KMS-11 (cell line): ENCODE measurements at regions not wholly inside any gene's neighbourhood (a gene's known extent, or its start where the extent isn't known, plus 50 kb on each side); places are given as distances from the start of the nearest gene placed in this dataset.

Experiments used
- H2AFZ ChIP-seq: fragments of 200-600 bp; sonication (generic); 2 replicates; pipeline ENCODE4 v1.6.1; 2016; ENCODE audit warnings: antibody characterized with exemption, mixed run types, low read depth
- H3K27ac ChIP-seq: fragments of 200-600 bp; sonication (generic); 2 replicates; pipeline ENCODE4 v1.6.1; 2016; ENCODE audit warnings: mild to moderate bottlenecking, mixed run types
- H3K27me3 ChIP-seq: fragments of 200-600 bp; sonication (generic); 2 replicates; pipeline ENCODE4 v1.6.1; 2017; ENCODE audit warnings: mild to moderate bottlenecking, low read depth, mixed run types, moderate library complexity; ENCODE audit not compliant: insufficient read depth
- H3K36me3 ChIP-seq: fragments of 200-600 bp; sonication (generic); 2 replicates; pipeline ENCODE4 v1.6.1; 2017; ENCODE audit warnings: mild to moderate bottlenecking, mixed run types; ENCODE audit not compliant: insufficient read depth
- H3K4me1 ChIP-seq: fragments of 200-600 bp; sonication (generic); 2 replicates; pipeline ENCODE4 v1.6.1; 2016; ENCODE audit warnings: mild to moderate bottlenecking, low read depth, mixed run types; ENCODE audit not compliant: poor library complexity, severe bottlenecking
- H3K4me2 ChIP-seq: fragments of 200-600 bp; sonication (generic); 2 replicates; pipeline ENCODE4 v1.7.0; 2016; ENCODE audit warnings: mild to moderate bottlenecking, mixed run types
- H3K4me3 ChIP-seq: fragments of 200-600 bp; sonication (generic); IDR thresholded peaks from 2 replicates; pipeline ENCODE4 v1.6.1; 2017; ENCODE audit warnings: low read depth, low read length, mixed read lengths; ENCODE audit not compliant: insufficient read depth
- H3K79me2 ChIP-seq: fragments of 200-600 bp; sonication (generic); 2 replicates; pipeline ENCODE4 v1.6.1; 2016; ENCODE audit warnings: low read depth, mixed run types; ENCODE audit not compliant: insufficient read depth
- H3K9ac ChIP-seq: fragments of 200-600 bp; sonication (generic); 2 replicates; pipeline ENCODE4 v1.6.1; 2016; ENCODE audit warnings: mild to moderate bottlenecking, mixed run types
- H4K20me1 ChIP-seq: fragments of 200-600 bp; sonication (generic); 2 replicates; pipeline ENCODE4 v1.6.1; 2016; ENCODE audit warnings: mild to moderate bottlenecking, mixed run types; ENCODE audit not compliant: insufficient read depth
- CTCF ChIP-seq: fragments of 200-600 bp; sonication (generic); conservative IDR thresholded peaks from 2 replicates; pipeline ENCODE4 v1.6.1; 2017; ENCODE audit warnings: low read depth, mild to moderate bottlenecking, antibody characterized with exemption, low read length, moderate library complexity, mixed read lengths

- Histone ChIP-seq H3K27me3 (no peaks in the 10 kb centered on the region), H3K9ac (no peak overlapping the region), H3K79me2 (no peaks in the 10 kb centered on the region), H3K4me3 (no peak overlapping the region), H3K27ac (no peak overlapping the region), H4K20me1 (no peaks in the 10 kb centered on the region), H3K36me3 (no peaks in the 10 kb centered on the region), H3K4me2 (no peak overlapping the region), H2AFZ (no peak overlapping the region), H3K4me1 (no peaks in the 10 kb centered on the region)
- no peak for TF ChIP-seq CTCF
Observed at GRCh38 chr5:155441849-155442248, 428.3 kb downstream of the KIF4B start.

- Histone ChIP-seq H3K4me3 (no peak overlapping the region), H3K27ac (no peak overlapping the region), H3K36me3 (no peaks in the 10 kb centered on the region), H3K4me2 (no peak overlapping the region), H2AFZ (no peak overlapping the region), H3K9ac (no peak overlapping the region), H4K20me1 (no peaks in the 10 kb centered on the region), H3K79me2 (no peaks in the 10 kb centered on the region), H3K4me1 (no peaks in the 10 kb centered on the region), H3K27me3 (no peaks in the 10 kb centered on the region)
- TF ChIP-seq CTCF = no peak
Observed at GRCh38 chr5:155451106-155451505, 437.6 kb downstream of the KIF4B start.

GRCh38 chr5:155455791-155456514 is 442.4 kb downstream of the KIF4B start:
- H3K79me2 ChIP-seq = no peaks in the 10 kb centered on the region
- no peak for TF ChIP-seq CTCF
- H3K4me2 ChIP-seq = no peak overlapping the region

GRCh38 chr5:155459889-155460500 is 446.4 kb downstream of the KIF4B start:
- Histone ChIP-seq H3K27me3 (no peaks in the 10 kb centered on the region), H3K4me3 (no peak overlapping the region), H3K9ac (no peak overlapping the region), H3K36me3 (no peaks in the 10 kb centered on the region), H3K27ac (no peak overlapping the region), H4K20me1 (no peaks in the 10 kb centered on the region), H3K79me2 (no peaks in the 10 kb centered on the region), H3K4me1 (no peaks in the 10 kb centered on the region), H2AFZ (no peak overlapping the region), H3K4me2 (no peak overlapping the region)
- no peak for TF ChIP-seq CTCF

More at GRCh38 chr5:155455791-155456514, 442.4 kb downstream of the KIF4B start:
- Histone ChIP-seq H3K4me1 (no peaks in the 10 kb centered on the region), H3K36me3 (no peaks in the 10 kb centered on the region), H3K27me3 (no peaks in the 10 kb centered on the region), H4K20me1 (no peaks in the 10 kb centered on the region), H3K4me3 (no peak overlapping the region), H3K9ac (no peak overlapping the region), H2AFZ (no peak overlapping the region), H3K27ac (no peak overlapping the region)
